IMR-90 (cell line): ENCODE measurements at regions not wholly inside any gene's neighbourhood (a gene's known extent, or its start where the extent isn't known, plus 50 kb on each side); places are given as distances from the start of the nearest gene placed in this dataset.

Experiments used
- ATAC-seq: fragments of 200-7000 bp; cut with Tn5 transposase; 2 replicates; pipeline ENCODE4 v1.9.1; 2020; ENCODE audit warnings: low read depth, mild to moderate bottlenecking, moderate library complexity
- BruUV-seq: library from RNA; stranded (reverse); fragments of 400-500 nt; replicated peaks from 2 replicates; lab custom pipeline; 2021; lab: Mats Ljungman, UMichigan
- CTCF ChIA-PET: fragments of 300-600 bp; formaldehyde crosslinking; extraction: SDS; loops from one replicate; lab custom pipeline; 2021; ENCODE audit warnings: antibody characterized with exemption; lab: Yijun Ruan, JAX
- POLR2A ChIA-PET: fragments of 300-600 bp; sonication (Branson Sonifier 250); formaldehyde crosslinking; loops from one replicate; lab custom pipeline; 2022; ENCODE audit warnings: antibody characterized with exemption; ENCODE audit not compliant: unreplicated experiment; lab: Charles Lee
- DNase-seq: peaks from one replicate; pipeline ENCODE4 v3.0.0; 2013
- H2AFZ ChIP-seq: replicated peaks from 2 replicates; pipeline ENCODE3; 2013; ENCODE audit warnings: low read length, mild to moderate bottlenecking; ENCODE audit not compliant: poor library complexity
- H2AK5ac ChIP-seq: 2 replicates; pipeline ENCODE4 v1.6.1; 2013; ENCODE audit warnings: low read depth, low read length, inconsistent platforms
- H2AK9ac ChIP-seq: replicated peaks from 2 replicates; pipeline ENCODE3; 2013; ENCODE audit warnings: mild to moderate bottlenecking, low read depth, low read length, moderate library complexity; ENCODE audit not compliant: poor library complexity
- H2BK120ac ChIP-seq: 2 replicates; pipeline ENCODE4 v1.6.1; 2013; ENCODE audit warnings: low read depth, low read length, inconsistent platforms
- H2BK15ac ChIP-seq: 3 replicates; pipeline ENCODE4 v1.6.1; 2013; ENCODE audit warnings: low read depth, low read length, inconsistent platforms
- H2BK20ac ChIP-seq: 2 replicates; pipeline ENCODE4 v1.6.1; 2013; ENCODE audit warnings: low read depth, mild to moderate bottlenecking, inconsistent platforms, low read length, moderate library complexity
- H2BK5ac ChIP-seq: 2 replicates; pipeline ENCODE4 v1.6.1; 2013; ENCODE audit warnings: mild to moderate bottlenecking, low read depth, low read length, inconsistent platforms; ENCODE audit not compliant: poor library complexity, severe bottlenecking
- H3K14ac ChIP-seq: replicated peaks from 2 replicates; pipeline ENCODE4 v1.6.1; 2013; ENCODE audit warnings: low read depth, low read length, inconsistent platforms
- H3K18ac ChIP-seq: 2 replicates; pipeline ENCODE4 v1.6.1; 2013; ENCODE audit warnings: low read depth, low read length, control low read depth
- H3K23ac ChIP-seq: 2 replicates; pipeline ENCODE4 v1.6.1; 2013; ENCODE audit warnings: low read depth, low read length, inconsistent platforms
- H3K27ac ChIP-seq: 2 replicates; pipeline ENCODE4 v1.5.1; 2013; ENCODE audit warnings: mild to moderate bottlenecking, control low read depth, low read length; ENCODE audit not compliant: insufficient read depth
- H3K27me3 ChIP-seq: 2 replicates; pipeline ENCODE4 v1.6.1; 2013; ENCODE audit warnings: low read length; ENCODE audit not compliant: control insufficient read depth, insufficient read depth
- H3K36me3 ChIP-seq: 2 replicates; pipeline ENCODE4 v1.6.1; 2013; ENCODE audit warnings: low read length, mixed read lengths; ENCODE audit not compliant: control insufficient read depth, insufficient read depth
- H3K4ac ChIP-seq: 2 replicates; pipeline ENCODE4 v1.6.1; 2013; ENCODE audit warnings: low read depth, low read length, inconsistent platforms
- H3K4me1 ChIP-seq: 2 replicates; pipeline ENCODE4 v1.6.1; 2013; ENCODE audit warnings: low read length, mixed read lengths; ENCODE audit not compliant: control insufficient read depth, insufficient read depth
- H3K4me2 ChIP-seq: 2 replicates; pipeline ENCODE4 v1.6.1; 2013; ENCODE audit warnings: low read depth, mild to moderate bottlenecking, control low read depth, low read length, moderate library complexity
- H3K4me3 ChIP-seq: 2 replicates; pipeline ENCODE4 v1.5.1; 2013; ENCODE audit warnings: low read depth, mild to moderate bottlenecking, control low read depth, low read length, moderate library complexity; ENCODE audit not compliant: insufficient read depth
- H3K56ac ChIP-seq: 2 replicates; pipeline ENCODE4 v1.6.1; 2013; ENCODE audit warnings: low read length, inconsistent platforms; ENCODE audit not compliant: insufficient read depth; ENCODE audit errors: extremely low read depth
- H3K79me1 ChIP-seq, 2 experiments: 2 replicates each; pipeline ENCODE4 v1.6.1; 2013; ENCODE audit warnings: low read length in 2 of 2, inconsistent platforms in 1 of 2, low read depth in 1 of 2
- H3K9ac ChIP-seq: 2 replicates; pipeline ENCODE4 v1.6.1; 2013; ENCODE audit warnings: low read depth, low read length, control low read depth
- H3K9me1 ChIP-seq: 2 replicates; pipeline ENCODE4 v1.6.1; 2013; ENCODE audit warnings: low read length, inconsistent platforms; ENCODE audit not compliant: insufficient read depth
- H3K9me3 ChIP-seq: 2 replicates; pipeline ENCODE4 v1.6.1; 2013; ENCODE audit warnings: low read length; ENCODE audit not compliant: control insufficient read depth, insufficient read depth
- H4K20me1 ChIP-seq: 2 replicates; pipeline ENCODE4 v1.6.1; 2013; ENCODE audit warnings: low read length, inconsistent platforms; ENCODE audit not compliant: insufficient read depth
- H4K5ac ChIP-seq: 2 replicates; pipeline ENCODE4 v1.6.1; 2013; ENCODE audit warnings: mild to moderate bottlenecking, low read depth, low read length, control low read depth
- H4K8ac ChIP-seq, 2 experiments: 2 replicates each; pipeline ENCODE4 v1.6.1; 2013; ENCODE audit warnings: low read depth in 2 of 2, low read length in 2 of 2, control low read depth in 1 of 2, inconsistent platforms in 1 of 2
- H4K91ac ChIP-seq: 2 replicates; pipeline ENCODE4 v1.6.1; 2013; ENCODE audit warnings: low read depth, low read length, inconsistent platforms; ENCODE audit not compliant: insufficient read depth
- BHLHE40 ChIP-seq: fragments of 150-350 bp; IDR thresholded peaks from 2 replicates; pipeline ENCODE4 v1.6.1; 2016; ENCODE audit warnings: mild to moderate bottlenecking, low read depth, low read length
- CEBPB ChIP-seq: IDR thresholded peaks from 2 replicates; pipeline ENCODE4 v1.6.1; 2012; ENCODE audit warnings: low read depth, low read length, improper control_type of control experiment
- CHD1 ChIP-seq: IDR thresholded peaks from 2 replicates; pipeline ENCODE4 v1.6.1; 2012; ENCODE audit warnings: low read depth, low read length, improper control_type of control experiment
- CTCF ChIP-seq: conservative IDR thresholded peaks from 2 replicates; pipeline ENCODE4 v1.5.1; 2012; ENCODE audit warnings: mild to moderate bottlenecking, low read depth, low read length, improper control_type of control experiment
- ELK1 ChIP-seq: fragments of 150-350 bp; IDR thresholded peaks from 2 replicates; pipeline ENCODE4 v1.6.1; 2016; ENCODE audit warnings: low read depth, mild to moderate bottlenecking, low read length, moderate library complexity, borderline replicate concordance
- FOS ChIP-seq: fragments of 150-350 bp; IDR thresholded peaks from 2 replicates; pipeline ENCODE4 v1.6.1; 2016; ENCODE audit warnings: low read depth, low read length
- MAFK ChIP-seq: IDR thresholded peaks from 2 replicates; pipeline ENCODE4 v1.6.1; 2012; ENCODE audit warnings: low read depth, low read length, improper control_type of control experiment
- MAZ ChIP-seq: IDR thresholded peaks from 2 replicates; pipeline ENCODE4 v1.6.1; 2012; ENCODE audit warnings: low read depth, mild to moderate bottlenecking, low read length, improper control_type of control experiment, moderate library complexity, borderline replicate concordance
- MXI1 ChIP-seq: IDR thresholded peaks from 2 replicates; pipeline ENCODE4 v1.6.1; 2012; ENCODE audit warnings: low read depth, mild to moderate bottlenecking, low read length, moderate library complexity, borderline replicate concordance
- NFE2L2 ChIP-seq: fragments of 150-350 bp; IDR thresholded peaks from 2 replicates; pipeline ENCODE4 v1.6.1; 2016; ENCODE audit warnings: low read depth, mild to moderate bottlenecking, low read length
- POLR2A ChIP-seq: IDR thresholded peaks from 2 replicates; pipeline ENCODE4 v1.6.1; 2012; ENCODE audit warnings: mild to moderate bottlenecking, low read depth, low read length
- RAD21 ChIP-seq: IDR thresholded peaks from 2 replicates; pipeline ENCODE4 v1.6.1; 2012; ENCODE audit warnings: low read length, improper control_type of control experiment
- RCOR1 ChIP-seq: IDR thresholded peaks from 2 replicates; pipeline ENCODE4 v1.6.1; 2012; ENCODE audit warnings: mild to moderate bottlenecking, low read length, improper control_type of control experiment; ENCODE audit not compliant: insufficient replicate concordance
- RFX5 ChIP-seq: IDR thresholded peaks from 2 replicates; pipeline ENCODE4 v1.8.0; 2012; ENCODE audit warnings: low read depth, mild to moderate bottlenecking, low read length, moderate library complexity
- SMC3 ChIP-seq: fragments of 150-350 bp; IDR thresholded peaks from 2 replicates; pipeline ENCODE4 v1.6.1; 2016; ENCODE audit warnings: low read depth, mild to moderate bottlenecking, antibody characterized with exemption, low read length, moderate library complexity
- USF2 ChIP-seq: fragments of 150-350 bp; IDR thresholded peaks from 2 replicates; pipeline ENCODE4 v1.6.1; 2017; ENCODE audit warnings: mild to moderate bottlenecking, antibody characterized with exemption, low read length, low read depth
- WGBS, 2 experiments: methylation state at CpG; one replicate each; pipeline versions ENCODE4 v1.1.5 to v1.1.7; 2013; ENCODE audit warnings: missing lambda C conversion rate in 2 of 2; ENCODE audit not compliant: insufficient read length in 1 of 2; ENCODE audit errors: extremely low coverage in 2 of 2; 5-methylcytosine and 5-hydroxymethylcytosine counted together
- dilution Hi-C: fragments of 300-500 bp; cut with HindIII; formaldehyde crosslinking; loops from one replicate; pipeline ENCODE4 v1.14.3; 2018; ENCODE audit warnings: low sequenced_read_pairs; ENCODE audit not compliant: unreplicated experiment
- in situ Hi-C: fragments of 300-500 bp; cut with MboI; formaldehyde crosslinking; loops from 3 replicates; pipeline ENCODE4 v1.14.3; 2019; ENCODE audit warnings: low sequenced_read_pairs, inconsistent platforms, mixed read lengths
- intact Hi-C: fragments of 100-400 bp; cut with micrococcal nuclease; formaldehyde crosslinking; loops from 2 replicates; pipeline ENCODE4 v1.10.0; 2022

GRCh38 chrX:42967681-42968300, 189.8 kb upstream of the PPP1R2C start:
- no peak overlapping the region for H2BK20ac ChIP-seq
- H3K27me3 ChIP-seq, result no peaks in the 10 kb centered on the region
- H4K5ac ChIP-seq, result no peak overlapping the region
- H4K8ac ChIP-seq, result no peak overlapping the region
- no peak overlapping the region for H4K91ac ChIP-seq
- no peak overlapping the region for H2BK120ac ChIP-seq
- intact Hi-C loops, result no loop called here
- H3K14ac ChIP-seq, result no peak overlapping the region
- no peak overlapping the region for H3K18ac ChIP-seq
- H2AK9ac ChIP-seq, result no peak overlapping the region
- POLR2A ChIA-PET, result no interaction called here
- no peaks in the 10 kb centered on the region for H3K9me1 ChIP-seq
- no peaks in the 10 kb centered on the region for H3K36me3 ChIP-seq
- H3K4me2 ChIP-seq, result no peak overlapping the region
- DNase-seq (no peak), ATAC-seq (no peak)
- H3K27ac ChIP-seq, result no peak overlapping the region
- H2BK15ac ChIP-seq, result no peak overlapping the region
- no peak overlapping the region for H2BK5ac ChIP-seq
- H2AK5ac ChIP-seq, result no peak overlapping the region
- TF ChIP-seq MAFK (no peak), SMC3 (no peak), NFE2L2 (no peak), RAD21 (no peak), RFX5 (no peak), BHLHE40 (no peak), MAZ (no peak), RCOR1 (no peak), CHD1 (no peak), FOS (no peak), CEBPB (no peak), MXI1 (no peak), POLR2A (no peak), USF2 (no peak), ELK1 (no peak), CTCF (no peak)
- no peaks in the 10 kb centered on the region for H3K79me1 ChIP-seq
- no TSS peak for BruUV-seq
- no peak overlapping the region for H3K56ac ChIP-seq
- dilution Hi-C loops, result no loop called here
- no peak overlapping the region for H3K9ac ChIP-seq
- H3K9me3 ChIP-seq, result no peaks in the 10 kb centered on the region
- no peak overlapping the region for H3K23ac ChIP-seq
- H3K4me1 ChIP-seq, result no peaks in the 10 kb centered on the region
- no peak overlapping the region for H2AFZ ChIP-seq
- no peak overlapping the region for H3K4me3 ChIP-seq
- in situ Hi-C loops, result no loop called here
- no CpG with 5 or more reads among the region's 2 CpGs for WGBS, 2 experiments
- no peak overlapping the region for H3K4ac ChIP-seq
- H4K20me1 ChIP-seq, result no peaks in the 10 kb centered on the region
- CTCF ChIA-PET, result no interaction called here
